Lower leg skin (tissue), 3 donors: ENCODE measurements at regions not wholly inside any gene's neighbourhood (a gene's known extent, or its start where the extent isn't known, plus 50 kb on each side); places are given as distances from the start of the nearest gene placed in this dataset.

Experiments
- CTCF ChIP-seq, 3 donors: fragments of 450-650 bp; IDR thresholded peaks; one replicate each; pipeline ENCODE4 v1.5.1; 2016; ENCODE audit warnings: antibody characterized with exemption in 3 of 3, mild to moderate bottlenecking in 3 of 3, moderate library complexity in 2 of 3
- POLR2A ChIP-seq, 2 donors: fragments of 450-650 bp; IDR thresholded peaks; one replicate each; pipeline ENCODE4 v1.6.1; 2016 to 2017; ENCODE audit warnings: antibody characterized with exemption in 2 of 2, mild to moderate bottlenecking in 1 of 2, moderate library complexity in 1 of 2

GRCh38 chr3:67853520-67853919 lies 199.1 kb upstream of the SUCLG2 start:
- no peak for TF ChIP-seq CTCF (IDR thresholded peaks at IDR 0.05)
- no peak for TF ChIP-seq POLR2A (IDR thresholded peaks at IDR 0.05)
